NCI-H1092 (cell line): ENCODE measurements at regions not wholly inside any gene's neighbourhood (a gene's known extent, or its start where the extent isn't known, plus 50 kb on each side); places are given as distances from the start of the nearest gene placed in this dataset.
"Not testable (repeated sequence)": the region's sequence is repeated elsewhere in the genome, so short reads cannot be mapped to it uniquely, and the experiment has no call there.

Source experiments
- DNase-seq: peaks from one replicate; lab custom pipeline; 2025; lab: John Stamatoyannopoulos, UW

- DNase-seq = no peak
Observed at GRCh38 chr2:215862351-215862771, 151.0 kb downstream of the MREG start.

GRCh38 chr2:215861607-215862350 lies 151.6 kb downstream of the MREG start:
- DNase-seq = no peak

DNA sequence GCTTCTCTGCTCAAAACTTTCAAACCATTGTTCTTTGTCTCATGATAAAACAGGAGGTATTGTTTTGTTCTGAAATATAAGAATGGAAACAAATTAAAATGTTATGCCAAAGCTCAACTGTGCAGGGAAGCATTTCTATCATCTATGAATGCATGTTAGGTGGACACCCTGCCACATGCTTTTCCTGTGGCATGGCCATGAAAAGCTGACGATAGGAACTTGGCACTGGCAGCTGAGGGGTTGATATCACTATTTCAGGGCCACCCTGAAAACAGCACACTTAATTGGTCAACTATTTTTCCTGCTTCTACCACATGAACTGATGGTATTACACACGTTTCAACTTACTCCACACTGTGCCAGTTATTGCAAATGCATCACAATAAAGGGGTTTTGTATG lies 157.3 kb downstream of the MREG start:
- no peak for DNase-seq

GRCh38 chr2:215855308-215855707 lies 158.0 kb downstream of the MREG start:
- DNase-seq = not testable (repeated sequence)

DNA sequence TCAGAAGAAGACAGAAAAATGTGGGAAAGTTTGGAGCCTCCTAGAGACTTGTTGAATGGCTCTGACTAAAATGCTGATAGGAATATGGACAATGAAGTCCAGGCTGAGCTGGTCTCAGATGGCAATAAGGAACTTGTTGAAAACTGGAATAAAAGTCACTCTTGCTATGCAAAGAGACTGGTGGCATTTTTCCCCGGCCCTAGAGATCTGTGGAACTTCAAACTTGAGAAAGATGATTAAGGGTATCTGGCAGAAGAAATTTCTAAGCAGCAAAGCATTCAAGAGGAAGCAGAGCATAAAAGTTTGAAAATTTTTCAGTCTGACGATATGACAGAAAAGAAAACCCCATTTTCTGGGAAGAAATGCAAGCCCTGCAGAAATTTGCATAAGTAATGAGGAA lies 159.3 kb downstream of the MREG start:
- DNase-seq = no peak

GRCh38 chr2:215851696-215852095 lies 161.7 kb downstream of the MREG start:
- DNase-seq = no peak

DNA sequence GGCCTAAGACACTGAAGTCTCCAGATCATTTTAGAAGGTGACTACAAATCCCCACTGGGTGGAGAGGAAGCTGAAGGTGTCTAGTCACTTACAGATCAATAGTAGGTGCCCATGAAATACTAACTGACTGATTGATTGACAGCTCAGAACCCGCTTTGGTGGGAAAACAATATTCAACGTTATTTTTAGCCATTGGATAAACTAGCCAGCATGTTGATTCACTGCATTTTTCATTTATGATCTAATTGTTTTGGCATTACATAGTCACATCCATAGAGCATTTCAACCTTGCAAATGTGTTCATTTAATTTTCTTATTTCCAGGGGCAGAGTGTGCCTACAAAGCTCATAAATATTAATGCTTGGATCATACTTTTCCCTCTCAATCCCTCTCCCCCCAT lies 162.3 kb downstream of the MREG start:
- no peak for DNase-seq

DNA sequence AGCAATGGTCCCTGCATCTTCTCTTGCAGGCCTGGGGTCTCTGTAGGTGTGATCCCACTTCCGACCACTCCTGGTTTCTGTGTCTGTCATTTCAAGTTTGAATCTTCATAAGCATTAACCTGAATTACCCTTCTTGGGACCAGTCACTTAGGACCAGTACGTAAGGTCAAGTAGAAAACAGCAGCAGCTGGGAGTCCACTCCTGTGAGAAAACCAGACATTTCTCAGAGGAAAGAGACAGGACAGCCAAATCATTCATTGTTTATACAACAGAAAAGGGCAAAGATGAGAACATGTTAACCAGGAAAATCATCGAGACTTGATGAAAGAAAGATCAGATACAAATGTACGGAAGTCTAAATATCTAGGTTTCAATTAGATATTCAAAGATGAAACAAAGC lies 163.0 kb downstream of the MREG start:
- no peak for DNase-seq

DNA sequence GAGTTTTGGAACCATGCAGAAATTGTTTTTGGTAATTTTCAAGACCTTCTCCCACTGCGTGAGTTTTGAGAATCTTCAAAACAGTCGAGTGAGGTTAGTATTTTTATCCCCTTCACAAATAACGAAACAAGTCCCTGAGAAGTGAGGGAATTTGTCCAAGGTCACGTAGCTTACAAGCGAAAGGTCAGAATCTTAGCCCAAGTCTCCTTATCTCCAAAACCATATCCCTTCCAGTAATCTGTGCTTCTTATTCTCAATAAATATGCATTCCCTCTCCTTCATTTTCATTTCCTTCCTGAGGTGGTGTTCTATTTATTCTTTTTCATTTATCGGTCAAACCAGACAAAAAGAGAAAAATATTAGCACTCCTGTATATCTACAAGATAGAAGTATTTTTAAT lies 163.6 kb downstream of the MREG start:
- DNase-seq = no peak

GRCh38 chr2:215848698-215849097 lies 164.7 kb downstream of the MREG start:
- DNase-seq = no peak

DNA sequence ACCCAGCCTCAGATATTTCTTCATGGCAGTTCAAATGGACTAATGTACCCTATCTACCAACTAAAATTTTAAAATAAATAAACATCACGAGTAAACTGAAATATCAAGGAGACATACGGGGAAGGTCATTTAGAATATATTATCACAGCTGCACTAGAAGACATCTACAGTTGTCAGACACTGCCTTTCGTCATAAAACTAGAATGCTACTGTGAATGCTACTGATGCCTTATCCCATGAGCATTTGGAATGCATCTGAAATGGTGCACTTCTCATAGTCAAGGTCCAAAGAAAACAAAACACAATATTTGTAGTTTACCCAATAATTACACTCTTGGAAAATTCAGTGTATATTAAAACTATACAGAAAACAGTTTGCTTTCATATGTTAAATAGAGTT lies 165.2 kb downstream of the MREG start:
- no peak for DNase-seq

DNA sequence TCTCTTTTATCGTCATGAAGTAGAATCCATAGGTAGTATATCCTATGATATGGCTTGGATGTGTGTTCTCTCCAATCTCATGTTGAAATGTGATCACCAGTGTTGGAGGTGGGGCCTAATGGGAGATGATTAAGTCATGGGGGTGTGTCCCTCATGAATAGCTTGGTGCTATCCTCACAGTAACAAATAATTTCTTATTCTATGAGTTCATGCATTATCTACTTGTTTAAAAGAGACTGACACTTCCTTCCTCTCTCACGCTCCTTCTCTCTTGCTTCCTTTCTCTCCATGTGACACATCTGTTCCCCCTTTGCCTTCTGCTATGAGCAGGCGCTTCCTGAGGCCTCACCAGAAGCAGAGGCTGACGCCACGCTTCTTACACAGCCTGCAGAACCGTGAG lies 165.6 kb downstream of the MREG start:
- no peak for DNase-seq

GRCh38 chr2:215847056-215847455 lies 166.3 kb downstream of the MREG start:
- no peak for DNase-seq

DNA sequence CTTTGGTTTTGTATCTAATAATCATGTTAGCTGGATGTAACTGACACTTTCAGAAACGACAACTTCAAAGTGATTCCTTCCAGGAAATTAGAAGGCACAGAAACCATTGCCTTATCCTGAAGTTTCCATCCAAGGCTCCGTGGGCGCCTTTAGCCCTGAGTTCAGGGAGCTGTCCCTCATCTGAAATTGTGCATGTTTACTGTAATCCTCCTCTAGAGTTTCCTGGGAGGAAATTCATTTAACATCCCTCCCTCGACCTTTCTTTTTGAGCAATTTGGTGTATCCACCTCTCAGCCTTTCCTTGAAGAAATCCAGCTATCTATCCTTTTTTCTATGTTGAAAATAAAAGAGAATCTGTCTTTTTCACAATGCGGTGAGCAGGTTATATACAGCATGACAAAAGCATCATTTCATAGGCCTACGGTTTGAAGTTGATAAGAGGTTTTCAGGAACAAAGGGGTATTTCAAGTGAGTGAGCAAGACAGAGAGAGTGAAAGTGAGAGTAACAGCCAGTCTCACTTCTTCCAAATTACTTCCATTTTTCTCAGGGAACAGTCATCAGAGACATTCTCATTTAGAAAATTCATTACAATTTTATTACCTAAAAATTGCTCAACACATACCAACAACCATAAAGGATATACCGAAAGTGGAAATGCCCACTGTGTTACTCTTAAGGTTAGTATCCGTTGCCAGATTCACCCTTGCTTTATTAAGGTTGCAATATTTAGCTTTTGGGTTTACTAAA lies 167.3 kb downstream of the MREG start:
- DNase-seq = no peak

GRCh38 chr2:215843579-215843978 lies 169.8 kb downstream of the MREG start:
- no peak for DNase-seq

DNA sequence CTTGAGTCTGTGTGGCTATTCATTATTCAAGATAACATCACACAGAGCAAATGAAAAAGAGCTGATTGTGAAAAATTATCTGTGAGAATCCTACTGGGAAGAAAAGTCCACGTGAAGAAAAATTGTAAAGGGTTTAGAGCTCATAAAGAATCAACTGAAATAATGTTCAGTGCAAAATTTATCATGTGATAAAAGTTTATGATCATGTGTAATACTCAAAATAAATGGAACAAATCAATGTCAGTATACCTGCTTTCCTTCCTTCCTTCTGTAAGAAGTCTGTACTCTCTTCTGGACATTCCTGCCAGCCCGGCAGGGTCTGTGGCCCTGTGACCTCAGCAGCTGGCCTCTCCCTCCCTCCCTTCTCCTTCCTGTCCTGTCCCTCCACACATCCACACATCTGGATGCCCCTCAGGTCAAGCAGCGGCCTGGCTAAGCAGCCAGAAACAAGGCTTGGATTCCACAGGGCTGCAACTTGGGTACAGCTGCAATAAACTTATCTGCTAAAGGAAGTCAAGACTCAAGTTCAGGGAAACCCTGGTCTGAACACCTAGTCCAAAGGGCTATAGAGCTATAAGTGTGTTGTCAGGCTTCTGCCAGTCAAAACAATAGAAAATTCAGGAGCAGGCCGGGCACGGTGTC lies 172.1 kb downstream of the MREG start:
- DNase-seq = no peak

- DNase-seq = no peak
Observed at GRCh38 chr2:215839816-215840215, 173.5 kb downstream of the MREG start.

DNA sequence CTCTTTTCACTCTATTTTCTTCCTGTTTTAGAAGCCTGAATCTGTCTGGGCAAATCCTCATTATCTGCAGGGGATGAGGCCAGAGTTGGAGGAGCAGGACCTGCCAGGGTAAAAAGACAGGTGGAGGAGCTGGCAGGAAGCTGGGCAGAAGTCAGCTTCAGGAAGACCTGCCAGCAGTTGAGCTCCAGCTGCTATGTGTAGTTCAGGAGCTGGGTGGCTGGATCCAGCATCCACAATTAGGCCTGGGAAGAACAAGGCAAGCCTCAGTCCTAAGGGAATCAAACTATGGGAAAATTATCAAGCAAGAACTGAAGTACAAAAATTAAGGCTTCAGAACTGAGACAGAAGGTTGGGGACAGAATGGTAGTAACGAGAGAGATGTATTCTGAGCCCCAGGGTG lies 174.0 kb downstream of the MREG start:
- no peak for DNase-seq

- DNase-seq = no peak
Observed at GRCh38 chr2:215836881-215837280, 176.5 kb downstream of the MREG start.

DNA sequence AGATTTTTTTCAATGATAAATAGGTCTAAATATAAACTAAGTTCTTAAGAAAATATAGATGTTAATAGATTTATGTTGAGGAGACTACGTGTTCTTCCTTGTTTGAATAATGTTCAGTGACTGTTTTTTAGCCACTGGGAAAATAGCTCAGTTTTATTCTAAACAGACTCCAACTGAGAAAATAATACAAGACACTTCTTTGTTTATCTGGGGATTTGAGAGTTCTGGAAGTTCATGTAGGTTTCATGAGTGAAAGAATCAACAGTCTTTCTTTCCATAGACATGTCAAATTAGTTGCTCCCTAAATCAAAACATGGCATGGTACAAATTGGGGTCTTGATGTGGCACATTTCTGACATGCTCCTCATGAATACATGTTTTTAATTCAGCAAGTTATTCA lies 177.7 kb downstream of the MREG start:
- DNase-seq = no peak

DNA sequence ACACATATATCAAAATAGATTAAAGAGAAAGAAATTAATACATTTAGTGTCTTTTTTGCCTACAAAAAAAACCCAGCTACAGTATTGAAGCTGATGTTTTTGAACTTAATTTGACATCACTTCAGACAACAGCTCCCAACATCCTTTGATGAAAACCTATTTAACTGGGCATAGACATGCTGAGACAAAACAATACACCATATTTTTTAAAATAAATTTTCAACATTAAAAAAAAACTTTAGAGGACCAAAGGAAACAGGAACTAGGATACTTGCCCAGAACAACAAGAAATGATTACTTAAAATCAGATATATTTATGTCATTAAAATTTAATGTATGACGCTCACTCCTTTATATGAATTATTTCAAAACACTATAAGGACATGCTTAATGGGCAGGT lies 178.1 kb downstream of the MREG start:
- DNase-seq = no peak

DNA sequence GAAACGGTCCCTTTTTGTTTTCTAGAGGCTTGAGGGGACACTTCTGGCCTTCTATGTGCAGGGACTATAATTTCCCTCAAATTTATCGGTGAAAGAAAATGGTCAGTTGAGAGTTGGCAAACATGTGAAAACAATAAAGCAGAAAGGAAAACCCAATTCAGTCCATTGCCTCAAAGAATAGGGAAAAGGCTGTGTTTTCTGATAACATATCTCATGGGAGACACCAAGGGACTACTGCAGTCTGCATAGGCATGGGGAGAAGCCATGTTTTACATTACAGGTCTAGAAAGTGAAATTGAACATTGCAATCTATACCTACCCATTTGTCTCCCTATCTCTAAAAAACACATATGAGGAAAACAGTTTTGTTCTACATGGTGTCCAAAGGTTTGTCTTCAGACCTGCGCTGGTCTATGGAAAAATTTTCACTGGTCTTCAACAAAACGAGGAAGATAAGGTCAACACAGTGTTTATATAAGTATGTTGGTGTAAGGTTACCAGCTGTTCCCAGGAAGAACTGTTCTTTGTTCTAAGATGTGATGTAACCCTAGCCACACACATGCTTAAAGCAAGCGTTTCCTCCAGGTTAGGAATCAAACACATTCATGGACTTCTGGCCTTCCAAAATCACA lies 179.7 kb downstream of the MREG start:
- no peak for DNase-seq

- no peak for DNase-seq
Observed at GRCh38 chr2:215832791-215833190, 180.6 kb downstream of the MREG start.
